SK-N-SH treated with all-trans-retinoic acid at 6 μM for 48 hours (cell line): ENCODE measurements at regions not wholly inside any gene's neighbourhood (a gene's known extent, or its start where the extent isn't known, plus 50 kb on each side); places are given as distances from the start of the nearest gene placed in this dataset.

Experiments
- ATAC-seq: fragments of 200-7000 bp; cut with Tn5 transposase; 3 replicates; pipeline ENCODE4 v1.9.1; 2020; ENCODE audit warnings: mild to moderate bottlenecking, moderate library complexity
- ARNTL ChIP-seq: fragments of 450-650 bp; formaldehyde crosslinking; IDR thresholded peaks from 2 replicates; pipeline ENCODE4 v1.5.0; 2020; ENCODE audit warnings: low read depth, mild to moderate bottlenecking, moderate library complexity, borderline replicate concordance
- BACH2 ChIP-seq: fragments of 250-450 bp; sonication (Bioruptor Pico); IDR thresholded peaks from 2 replicates; pipeline ENCODE4 v1.9.0; 2021; ENCODE audit warnings: mild to moderate bottlenecking, borderline replicate concordance
- CREB5 ChIP-seq: fragments of 250-450 bp; sonication (Bioruptor Pico); IDR thresholded peaks from 2 replicates; pipeline ENCODE4 v1.5.1; 2020; ENCODE audit warnings: low read depth, mild to moderate bottlenecking, moderate library complexity
- CSDC2 ChIP-seq: fragments of 250-450 bp; sonication (Bioruptor Pico); IDR thresholded peaks from 2 replicates; pipeline ENCODE4 v1.5.0; 2020; ENCODE audit warnings: mild to moderate bottlenecking, moderate library complexity
- CSRNP3 ChIP-seq: fragments of 250-450 bp; sonication (Bioruptor Pico); IDR thresholded peaks from 2 replicates; pipeline ENCODE4 v1.5.1; 2021; ENCODE audit warnings: mild to moderate bottlenecking, moderate library complexity
- ESRRG ChIP-seq: fragments of 250-450 bp; sonication (Bioruptor Pico); IDR thresholded peaks from 2 replicates; pipeline ENCODE4 v1.6.1; 2021; ENCODE audit warnings: mild to moderate bottlenecking
- GLIS3 ChIP-seq: fragments of 250-450 bp; sonication (Bioruptor Pico); IDR thresholded peaks from 2 replicates; pipeline ENCODE4 v1.5.0; 2020; ENCODE audit warnings: mild to moderate bottlenecking, moderate library complexity
- ISL1 ChIP-seq: fragments of 250-450 bp; sonication (Bioruptor Pico); IDR thresholded peaks from 2 replicates; pipeline ENCODE4 v2.1.2; 2022; ENCODE audit warnings: mild to moderate bottlenecking, moderate library complexity
- OSR1 ChIP-seq: fragments of 250-450 bp; sonication (Bioruptor Pico); IDR thresholded peaks from 2 replicates; pipeline ENCODE4 v1.8.0; 2022; ENCODE audit warnings: moderate library complexity, mild to moderate bottlenecking, inconsistent platforms
- PATZ1 ChIP-seq: fragments of 250-450 bp; sonication (Bioruptor Pico); IDR thresholded peaks from 2 replicates; pipeline ENCODE4 v1.8.0; 2020; ENCODE audit warnings: mild to moderate bottlenecking, moderate library complexity, borderline replicate concordance
- PPARA ChIP-seq: fragments of 250-450 bp; sonication (Bioruptor Pico); IDR thresholded peaks from 2 replicates; pipeline ENCODE4 v1.5.0; 2020; ENCODE audit warnings: mild to moderate bottlenecking, borderline replicate concordance
- RARB ChIP-seq: fragments of 250-450 bp; sonication (Bioruptor Pico); IDR thresholded peaks from 2 replicates; pipeline ENCODE4 v1.8.0; 2021; ENCODE audit warnings: mild to moderate bottlenecking, moderate library complexity
- SNAI2 ChIP-seq: fragments of 250-450 bp; sonication (Bioruptor Pico); IDR thresholded peaks from 2 replicates; pipeline ENCODE4 v1.5.0; 2020; ENCODE audit warnings: mild to moderate bottlenecking, moderate library complexity
- TCF4 ChIP-seq: fragments of 250-450 bp; sonication (Bioruptor Pico); IDR thresholded peaks from 2 replicates; pipeline ENCODE4 v1.8.0; 2021; ENCODE audit warnings: mild to moderate bottlenecking, moderate library complexity, borderline replicate concordance
- TOX ChIP-seq: fragments of 250-450 bp; sonication (Bioruptor Pico); IDR thresholded peaks from 2 replicates; pipeline ENCODE4 v1.8.0; 2021; ENCODE audit warnings: mild to moderate bottlenecking, moderate library complexity, borderline replicate concordance
- ZFP30 ChIP-seq: fragments of 450-650 bp; formaldehyde crosslinking; IDR thresholded peaks from 2 replicates; pipeline ENCODE4 v1.5.0; 2022; ENCODE audit warnings: mild to moderate bottlenecking, moderate library complexity
- ZNF565 ChIP-seq: fragments of 450-650 bp; formaldehyde crosslinking; conservative IDR thresholded peaks from 2 replicates; pipeline ENCODE4 v1.5.0; 2020; ENCODE audit warnings: low read depth, mild to moderate bottlenecking, moderate library complexity
- ZNF70 ChIP-seq: fragments of 450-650 bp; formaldehyde crosslinking; IDR thresholded peaks from 2 replicates; pipeline ENCODE4 v1.5.0; 2020; ENCODE audit warnings: mild to moderate bottlenecking, moderate library complexity
- ZNF8 ChIP-seq: fragments of 450-650 bp; formaldehyde crosslinking; IDR thresholded peaks from 2 replicates; pipeline ENCODE4 v1.5.0; 2020; ENCODE audit warnings: mild to moderate bottlenecking, moderate library complexity
- TF ChIP-seq, protein P1 (sequence below): fragments of 250-450 bp; sonication (Bioruptor Pico); IDR thresholded peaks from 2 replicates; pipeline ENCODE4 v1.8.0; 2021; ENCODE audit warnings: low read depth, mild to moderate bottlenecking, moderate library complexity, borderline replicate concordance

DNA sequence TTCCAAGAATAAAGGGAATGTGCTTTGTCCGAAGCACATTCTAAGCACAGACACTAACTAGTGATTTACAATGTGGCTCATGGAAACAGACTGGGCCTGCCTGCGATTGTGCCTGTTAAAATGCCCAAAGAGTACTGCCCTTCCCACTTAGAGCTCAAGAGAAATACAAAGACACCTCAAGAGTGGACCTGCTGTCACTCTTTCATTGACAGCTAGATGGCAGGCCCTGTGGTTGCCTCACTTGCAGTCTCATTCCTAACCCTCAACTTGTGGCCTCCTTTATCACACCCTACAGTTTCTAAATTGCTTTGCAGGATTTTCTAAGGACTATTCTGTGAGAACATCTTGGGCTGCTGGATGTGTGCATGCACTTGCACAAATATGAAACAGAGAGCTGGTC is 331.0 kb upstream of the EMCN start:
- no peak for ATAC-seq

GRCh38 chr4:100843910-100844309 is 326.1 kb upstream of the EMCN start:
- no peak for TF ChIP-seq ZNF565 (CRISPR knock-in tag)
- TF ChIP-seq, protein P1, sequence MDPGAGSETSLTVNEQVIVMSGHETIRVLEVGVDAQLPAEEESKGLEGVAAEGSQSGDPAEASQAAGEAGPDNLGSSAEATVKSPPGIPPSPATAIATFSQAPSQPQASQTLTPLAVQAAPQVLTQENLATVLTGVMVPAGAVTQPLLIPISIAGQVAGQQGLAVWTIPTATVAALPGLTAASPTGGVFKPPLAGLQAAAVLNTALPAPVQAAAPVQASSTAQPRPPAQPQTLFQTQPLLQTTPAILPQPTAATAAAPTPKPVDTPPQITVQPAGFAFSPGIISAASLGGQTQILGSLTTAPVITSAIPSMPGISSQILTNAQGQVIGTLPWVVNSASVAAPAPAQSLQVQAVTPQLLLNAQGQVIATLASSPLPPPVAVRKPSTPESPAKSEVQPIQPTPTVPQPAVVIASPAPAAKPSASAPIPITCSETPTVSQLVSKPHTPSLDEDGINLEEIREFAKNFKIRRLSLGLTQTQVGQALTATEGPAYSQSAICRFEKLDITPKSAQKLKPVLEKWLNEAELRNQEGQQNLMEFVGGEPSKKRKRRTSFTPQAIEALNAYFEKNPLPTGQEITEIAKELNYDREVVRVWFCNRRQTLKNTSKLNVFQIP (CRISPR knock-in tag), result no peak
- no peak for TF ChIP-seq TOX (CRISPR knock-in tag)
- TF ChIP-seq CSRNP3 (CRISPR knock-in tag), result no peak
- no peak for TF ChIP-seq GLIS3 (CRISPR knock-in tag)
- TF ChIP-seq TCF4 (CRISPR knock-in tag), result no peak
- no peak for TF ChIP-seq SNAI2 (CRISPR knock-in tag)
- TF ChIP-seq OSR1 (CRISPR knock-in tag), result no peak
- no peak for TF ChIP-seq ZFP30
- TF ChIP-seq ISL1, result no peak
- TF ChIP-seq ZNF8 (CRISPR knock-in tag), result no peak
- no peak for TF ChIP-seq RARB (CRISPR knock-in tag)
- TF ChIP-seq PPARA (CRISPR knock-in tag), result no peak
- no peak for TF ChIP-seq BACH2 (CRISPR knock-in tag)
- TF ChIP-seq ARNTL, result no peak
- no peak for TF ChIP-seq ZNF70
- TF ChIP-seq PATZ1, result no peak
- no peak for TF ChIP-seq ESRRG (CRISPR knock-in tag)
- no peak for ATAC-seq

More for the DNA sequence above, 331.0 kb upstream of the EMCN start:
- no peak for TF ChIP-seq ARNTL
- no peak for TF ChIP-seq ZNF70
- no peak for TF ChIP-seq RARB (CRISPR knock-in tag)
- no peak for TF ChIP-seq TCF4 (CRISPR knock-in tag)
- TF ChIP-seq, protein P1 (CRISPR knock-in tag), result no peak
- no peak for TF ChIP-seq CSRNP3 (CRISPR knock-in tag)
- no peak for TF ChIP-seq CSDC2 (CRISPR knock-in tag)
- no peak for TF ChIP-seq PATZ1
- no peak for TF ChIP-seq OSR1 (CRISPR knock-in tag)
- TF ChIP-seq ZNF8 (CRISPR knock-in tag), result no peak

- no peak for ATAC-seq
- TF ChIP-seq CREB5 (no peak), CSRNP3 (CRISPR knock-in tag) (no peak), PPARA (CRISPR knock-in tag) (no peak), SNAI2 (CRISPR knock-in tag) (no peak), ARNTL (no peak), BACH2 (CRISPR knock-in tag) (no peak), ZNF8 (CRISPR knock-in tag) (no peak), RARB (CRISPR knock-in tag) (no peak), ZNF565 (CRISPR knock-in tag) (no peak), OSR1 (CRISPR knock-in tag) (no peak), ZFP30 (no peak)
- TF ChIP-seq, protein P1 (CRISPR knock-in tag), result no peak
- TF ChIP-seq, all 23 proteins: peak for 0
These were observed 325.0 kb upstream of the EMCN start for GRCh38 chr4:100842856-100843255.
